Activated naive CD8-positive, alpha-beta T cell treated with anti-CD3 and anti-CD28 coated beads for 36 hours (primary cell): ENCODE measurements at regions not wholly inside any gene's neighbourhood (a gene's known extent, or its start where the extent isn't known, plus 50 kb on each side); places are given as distances from the start of the nearest gene placed in this dataset.

ENCODE experiments used
- DNase-seq: peaks from one replicate; pipeline ENCODE4 v3.0.0; 2021
- H3K27ac Mint-ChIP-seq: one replicate; pipeline ENCODE4 v1.8.0; 2022; ENCODE audit warnings: mild to moderate bottlenecking, moderate library complexity, mixed read lengths
- H3K27me3 Mint-ChIP-seq: one replicate; pipeline ENCODE4 v1.8.0; 2022; ENCODE audit warnings: mild to moderate bottlenecking, mixed read lengths
- H3K36me3 Mint-ChIP-seq: one replicate; pipeline ENCODE4 v1.8.0; 2021; ENCODE audit warnings: mild to moderate bottlenecking, mixed read lengths
- H3K4me1 Mint-ChIP-seq: one replicate; pipeline ENCODE4 v1.8.0; 2021; ENCODE audit warnings: mixed read lengths
- H3K4me3 Mint-ChIP-seq: one replicate; pipeline ENCODE4 v1.8.0; 2022; ENCODE audit warnings: mild to moderate bottlenecking, moderate library complexity, mixed read lengths
- H3K9me3 Mint-ChIP-seq: one replicate; pipeline ENCODE4 v1.8.0; 2022; ENCODE audit warnings: mixed read lengths

GRCh38 chr11:28677721-28678120, 569.5 kb downstream of the METTL15 start:
- Mint-ChIP-seq H3K27me3 (no peaks in the 10 kb centered on the region), H3K9me3 (no peaks in the 10 kb centered on the region), H3K27ac (no peak overlapping the region), H3K36me3 (no peaks in the 10 kb centered on the region), H3K4me3 (no peak overlapping the region), H3K4me1 (no peaks in the 10 kb centered on the region)
- DNase-seq: no peak

- H3K36me3 Mint-ChIP-seq: no peaks in the 10 kb centered on the region
- no peaks in the 10 kb centered on the region for H3K9me3 Mint-ChIP-seq
- no peak overlapping the region for H3K4me3 Mint-ChIP-seq
- H3K4me1 Mint-ChIP-seq: no peaks in the 10 kb centered on the region
- no peak overlapping the region for H3K27ac Mint-ChIP-seq
- DNase-seq: no peak
- H3K27me3 Mint-ChIP-seq: no peaks in the 10 kb centered on the region
Observed at GRCh38 chr11:28675183-28675582, 567.0 kb downstream of the METTL15 start.

- Mint-ChIP-seq H3K36me3 (no peaks in the 10 kb centered on the region), H3K4me1 (no peaks in the 10 kb centered on the region), H3K4me3 (no peak overlapping the region), H3K27ac (no peak overlapping the region), H3K27me3 (no peaks in the 10 kb centered on the region), H3K9me3 (no peaks in the 10 kb centered on the region)
- DNase-seq: no peak
Observed at GRCh38 chr11:28674433-28675103, 566.4 kb downstream of the METTL15 start.

GRCh38 chr11:28673691-28674432, 565.7 kb downstream of the METTL15 start:
- DNase-seq: no peak

GRCh38 chr11:28671274-28671673, 563.1 kb downstream of the METTL15 start:
- no peaks in the 10 kb centered on the region for H3K9me3 Mint-ChIP-seq
- no peaks in the 10 kb centered on the region for H3K36me3 Mint-ChIP-seq
- no peak overlapping the region for H3K4me3 Mint-ChIP-seq

More at GRCh38 chr11:28673691-28674432, 565.7 kb downstream of the METTL15 start:
- Mint-ChIP-seq H3K4me1 (no peaks in the 10 kb centered on the region), H3K4me3 (no peak overlapping the region), H3K36me3 (no peaks in the 10 kb centered on the region), H3K27ac (no peak overlapping the region), H3K9me3 (no peaks in the 10 kb centered on the region), H3K27me3 (no peaks in the 10 kb centered on the region)

GRCh38 chr11:28666632-28667031, 558.4 kb downstream of the METTL15 start:
- Mint-ChIP-seq H3K9me3 (no peaks in the 10 kb centered on the region), H3K27ac (no peak overlapping the region), H3K36me3 (no peaks in the 10 kb centered on the region), H3K4me1 (no peaks in the 10 kb centered on the region), H3K27me3 (peaks cover under 1% of the 10 kb centered on the region), H3K4me3 (no peak overlapping the region)
- no peak for DNase-seq

More at GRCh38 chr11:28671274-28671673, 563.1 kb downstream of the METTL15 start:
- H3K27ac Mint-ChIP-seq: no peak overlapping the region
- no peak for DNase-seq
- no peaks in the 10 kb centered on the region for H3K4me1 Mint-ChIP-seq
- H3K27me3 Mint-ChIP-seq: no peaks in the 10 kb centered on the region

- H3K36me3 Mint-ChIP-seq: no peaks in the 10 kb centered on the region
- peaks cover 3% of the 10 kb centered on the region for H3K27me3 Mint-ChIP-seq
- H3K4me1 Mint-ChIP-seq: no peaks in the 10 kb centered on the region
- no peaks in the 10 kb centered on the region for H3K9me3 Mint-ChIP-seq
- no peak for DNase-seq
- H3K4me3 Mint-ChIP-seq: no peak overlapping the region
- H3K27ac Mint-ChIP-seq: no peak overlapping the region
Observed at GRCh38 chr11:28659716-28660348, 551.6 kb downstream of the METTL15 start.

GRCh38 chr11:28657378-28658030, 549.3 kb downstream of the METTL15 start:
- Mint-ChIP-seq H3K4me1 (no peaks in the 10 kb centered on the region), H3K36me3 (no peaks in the 10 kb centered on the region), H3K4me3 (no peak overlapping the region), H3K27me3 (peaks cover 3% of the 10 kb centered on the region), H3K9me3 (no peaks in the 10 kb centered on the region), H3K27ac (no peak overlapping the region)
- DNase-seq: no peak

- H3K27me3 Mint-ChIP-seq: no peaks in the 10 kb centered on the region
Observed at GRCh38 chr11:28654191-28654590, 546.0 kb downstream of the METTL15 start.

GRCh38 chr11:28649922-28650321, 541.7 kb downstream of the METTL15 start:
- DNase-seq: no peak
- no peaks in the 10 kb centered on the region for H3K27me3 Mint-ChIP-seq
- H3K36me3 Mint-ChIP-seq: no peaks in the 10 kb centered on the region
- no peak overlapping the region for H3K27ac Mint-ChIP-seq
- no peak overlapping the region for H3K4me3 Mint-ChIP-seq
- no peaks in the 10 kb centered on the region for H3K4me1 Mint-ChIP-seq
- H3K9me3 Mint-ChIP-seq: peaks cover 15% of the 10 kb centered on the region

More at GRCh38 chr11:28654191-28654590, 546.0 kb downstream of the METTL15 start:
- Mint-ChIP-seq H3K36me3 (no peaks in the 10 kb centered on the region), H3K27ac (no peak overlapping the region), H3K4me1 (no peaks in the 10 kb centered on the region), H3K4me3 (no peak overlapping the region), H3K9me3 (no peaks in the 10 kb centered on the region)
- no peak for DNase-seq

GRCh38 chr11:28636566-28636965, 528.4 kb downstream of the METTL15 start:
- H3K27ac Mint-ChIP-seq: no peak overlapping the region
- H3K4me1 Mint-ChIP-seq: no peaks in the 10 kb centered on the region
- peaks cover 5% of the 10 kb centered on the region for H3K27me3 Mint-ChIP-seq
- DNase-seq: no peak
- H3K9me3 Mint-ChIP-seq: no peaks in the 10 kb centered on the region
- no peak overlapping the region for H3K4me3 Mint-ChIP-seq
- no peaks in the 10 kb centered on the region for H3K36me3 Mint-ChIP-seq

- Mint-ChIP-seq H3K4me1 (no peaks in the 10 kb centered on the region), H3K27me3 (peaks cover 5% of the 10 kb centered on the region), H3K9me3 (no peaks in the 10 kb centered on the region), H3K27ac (no peak overlapping the region), H3K36me3 (no peaks in the 10 kb centered on the region), H3K4me3 (no peak overlapping the region)
- no peak for DNase-seq
Observed at GRCh38 chr11:28636033-28636432, 527.8 kb downstream of the METTL15 start.

- Mint-ChIP-seq H3K27me3 (peaks cover 5% of the 10 kb centered on the region), H3K36me3 (no peaks in the 10 kb centered on the region), H3K9me3 (no peaks in the 10 kb centered on the region), H3K27ac (no peak overlapping the region), H3K4me1 (no peaks in the 10 kb centered on the region), H3K4me3 (no peak overlapping the region)
- no peak for DNase-seq
Observed at GRCh38 chr11:28632338-28632737, 524.1 kb downstream of the METTL15 start.

- no peak for DNase-seq
- no peak overlapping the region for H3K27ac Mint-ChIP-seq
- H3K27me3 Mint-ChIP-seq: peaks cover 5% of the 10 kb centered on the region
- no peaks in the 10 kb centered on the region for H3K36me3 Mint-ChIP-seq
- H3K4me1 Mint-ChIP-seq: no peaks in the 10 kb centered on the region
- H3K9me3 Mint-ChIP-seq: no peaks in the 10 kb centered on the region
- no peak overlapping the region for H3K4me3 Mint-ChIP-seq
Observed at GRCh38 chr11:28631148-28631547, 523.0 kb downstream of the METTL15 start.

- peaks cover 5% of the 10 kb centered on the region for H3K27me3 Mint-ChIP-seq
- no peaks in the 10 kb centered on the region for H3K4me1 Mint-ChIP-seq
- DNase-seq: no peak
- no peaks in the 10 kb centered on the region for H3K36me3 Mint-ChIP-seq
- H3K27ac Mint-ChIP-seq: no peak overlapping the region
- no peak overlapping the region for H3K4me3 Mint-ChIP-seq
- H3K9me3 Mint-ChIP-seq: no peaks in the 10 kb centered on the region
Observed at GRCh38 chr11:28629235-28629634, 521.0 kb downstream of the METTL15 start.
